ENCODE measurements at regions not wholly inside any gene's neighbourhood (a gene's known extent, or its start where the extent isn't known, plus 50 kb on each side); places are given as distances from the start of the nearest gene placed in this dataset.

- FAIRE-seq (no peak), DNase-seq (ENCODE audit: low read depth) (no peak)
- no peaks in the 10 kb centered on the region for H3K27me3 ChIP-seq (ENCODE audit: control insufficient read depth, insufficient read depth, low read length)
- TF ChIP-seq, protein P1, sequence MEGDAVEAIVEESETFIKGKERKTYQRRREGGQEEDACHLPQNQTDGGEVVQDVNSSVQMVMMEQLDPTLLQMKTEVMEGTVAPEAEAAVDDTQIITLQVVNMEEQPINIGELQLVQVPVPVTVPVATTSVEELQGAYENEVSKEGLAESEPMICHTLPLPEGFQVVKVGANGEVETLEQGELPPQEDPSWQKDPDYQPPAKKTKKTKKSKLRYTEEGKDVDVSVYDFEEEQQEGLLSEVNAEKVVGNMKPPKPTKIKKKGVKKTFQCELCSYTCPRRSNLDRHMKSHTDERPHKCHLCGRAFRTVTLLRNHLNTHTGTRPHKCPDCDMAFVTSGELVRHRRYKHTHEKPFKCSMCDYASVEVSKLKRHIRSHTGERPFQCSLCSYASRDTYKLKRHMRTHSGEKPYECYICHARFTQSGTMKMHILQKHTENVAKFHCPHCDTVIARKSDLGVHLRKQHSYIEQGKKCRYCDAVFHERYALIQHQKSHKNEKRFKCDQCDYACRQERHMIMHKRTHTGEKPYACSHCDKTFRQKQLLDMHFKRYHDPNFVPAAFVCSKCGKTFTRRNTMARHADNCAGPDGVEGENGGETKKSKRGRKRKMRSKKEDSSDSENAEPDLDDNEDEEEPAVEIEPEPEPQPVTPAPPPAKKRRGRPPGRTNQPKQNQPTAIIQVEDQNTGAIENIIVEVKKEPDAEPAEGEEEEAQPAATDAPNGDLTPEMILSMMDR (IDR thresholded peaks at IDR 0.05; ENCODE audit: insufficient read depth, low read length, severe bottlenecking), result no peak
- H3K36me3 ChIP-seq (ENCODE audit: control insufficient read depth, insufficient read depth, low read length), result no peaks in the 10 kb centered on the region
- H3K4me3 ChIP-seq (ENCODE audit: low read depth, low read length), result no peak overlapping the region
Measured at GRCh38 chrX:98409867-98410266, 1526.2 kb downstream of the RPA4 start.

GRCh38 chrX:98412058-98412457, 1528.3 kb downstream of the RPA4 start:
- Histone ChIP-seq H3K36me3 (ENCODE audit: control insufficient read depth, insufficient read depth, low read length) (no peaks in the 10 kb centered on the region), H3K4me3 (ENCODE audit: low read depth, low read length) (no peak overlapping the region), H3K27me3 (ENCODE audit: control insufficient read depth, insufficient read depth, low read length) (no peaks in the 10 kb centered on the region)
- DNase-seq (ENCODE audit: low read depth) (no peak), FAIRE-seq (no peak)
- TF ChIP-seq, protein P1 (IDR thresholded peaks at IDR 0.05; ENCODE audit: insufficient read depth, low read length, severe bottlenecking), result no peak

DNA sequence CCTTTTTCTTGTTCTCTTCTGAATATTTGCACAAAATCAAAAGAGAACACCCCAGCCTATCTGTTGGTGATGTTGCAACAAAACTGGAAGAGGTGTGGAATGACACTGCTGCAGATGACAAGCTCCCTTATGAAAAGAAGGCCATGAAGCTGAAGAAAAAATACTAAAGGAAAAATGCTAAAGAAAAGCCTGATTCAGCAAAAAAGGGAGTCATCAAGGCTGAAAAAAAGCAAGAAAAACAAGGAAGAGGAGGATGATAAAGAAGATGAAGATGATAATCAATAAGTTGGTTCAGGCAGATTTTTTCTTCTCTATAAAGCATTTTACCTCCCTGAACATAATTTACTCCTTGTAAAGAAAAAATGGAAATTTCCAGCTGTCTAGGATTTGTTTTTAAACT, 1538.8 kb downstream of the RPA4 start:
- H3K27me3 ChIP-seq (ENCODE audit: control insufficient read depth, insufficient read depth, low read length), result no peaks in the 10 kb centered on the region
- no peak for FAIRE-seq

GRCh38 chrX:98432413-98432812, 1548.7 kb downstream of the RPA4 start:
- no peak overlapping the region for H3K4me3 ChIP-seq (ENCODE audit: low read depth, low read length)
- TF ChIP-seq, protein P1 (IDR thresholded peaks at IDR 0.05; ENCODE audit: insufficient read depth, low read length, severe bottlenecking), result no peak
- DNase-seq (ENCODE audit: low read depth), result no peak
- no peaks in the 10 kb centered on the region for H3K36me3 ChIP-seq (ENCODE audit: control insufficient read depth, insufficient read depth, low read length)
- no peaks in the 10 kb centered on the region for H3K27me3 ChIP-seq (ENCODE audit: control insufficient read depth, insufficient read depth, low read length)
- FAIRE-seq, result no peak

More for the DNA sequence above, 1538.8 kb downstream of the RPA4 start:
- TF ChIP-seq, protein P1 (IDR thresholded peaks at IDR 0.05; ENCODE audit: insufficient read depth, low read length, severe bottlenecking), result no peak
- no peaks in the 10 kb centered on the region for H3K36me3 ChIP-seq (ENCODE audit: control insufficient read depth, insufficient read depth, low read length)
- DNase-seq (ENCODE audit: low read depth), result no peak
- H3K4me3 ChIP-seq (ENCODE audit: low read depth, low read length), result no peak overlapping the region

GRCh38 chrX:98448524-98448923, 1564.8 kb downstream of the RPA4 start:
- Histone ChIP-seq H3K36me3 (ENCODE audit: control insufficient read depth, insufficient read depth, low read length) (no peaks in the 10 kb centered on the region), H3K4me3 (ENCODE audit: low read depth, low read length) (no peak overlapping the region), H3K27me3 (ENCODE audit: control insufficient read depth, insufficient read depth, low read length) (no peaks in the 10 kb centered on the region)
- TF ChIP-seq, protein P1 (IDR thresholded peaks at IDR 0.05; ENCODE audit: insufficient read depth, low read length, severe bottlenecking), result no peak
- DNase-seq (ENCODE audit: low read depth) (no peak), FAIRE-seq (no peak)

- Histone ChIP-seq H3K36me3 (ENCODE audit: control insufficient read depth, insufficient read depth, low read length) (no peaks in the 10 kb centered on the region), H3K4me3 (ENCODE audit: low read depth, low read length) (no peak overlapping the region), H3K27me3 (ENCODE audit: control insufficient read depth, insufficient read depth, low read length) (no peaks in the 10 kb centered on the region)
- FAIRE-seq (no peak), DNase-seq (ENCODE audit: low read depth) (no peak)
- TF ChIP-seq, protein P1 (IDR thresholded peaks at IDR 0.05; ENCODE audit: insufficient read depth, low read length, severe bottlenecking), result no peak
Measured at GRCh38 chrX:98452456-98452855, 1568.7 kb downstream of the RPA4 start.
